IMR-90 (cell line): ENCODE measurements at regions not wholly inside any gene's neighbourhood (a gene's known extent, or its start where the extent isn't known, plus 50 kb on each side); places are given as distances from the start of the nearest gene placed in this dataset.

Experiments used
- ATAC-seq: fragments of 200-7000 bp; cut with Tn5 transposase; 2 replicates; pipeline ENCODE4 v1.9.1; 2020; ENCODE audit warnings: low read depth, mild to moderate bottlenecking, moderate library complexity
- BruUV-seq: library from RNA; stranded (reverse); fragments of 400-500 nt; replicated peaks from 2 replicates; lab custom pipeline; 2021; lab: Mats Ljungman, UMichigan
- CTCF ChIA-PET: fragments of 300-600 bp; formaldehyde crosslinking; extraction: SDS; loops from one replicate; lab custom pipeline; 2021; ENCODE audit warnings: antibody characterized with exemption; lab: Yijun Ruan, JAX
- POLR2A ChIA-PET: fragments of 300-600 bp; sonication (Branson Sonifier 250); formaldehyde crosslinking; loops from one replicate; lab custom pipeline; 2022; ENCODE audit warnings: antibody characterized with exemption; ENCODE audit not compliant: unreplicated experiment; lab: Charles Lee
- DNase-seq: peaks from one replicate; pipeline ENCODE4 v3.0.0; 2013
- H2AFZ ChIP-seq: replicated peaks from 2 replicates; pipeline ENCODE3; 2013; ENCODE audit warnings: low read length, mild to moderate bottlenecking; ENCODE audit not compliant: poor library complexity
- H2AK5ac ChIP-seq: 2 replicates; pipeline ENCODE4 v1.6.1; 2013; ENCODE audit warnings: low read depth, low read length, inconsistent platforms
- H2AK9ac ChIP-seq: replicated peaks from 2 replicates; pipeline ENCODE3; 2013; ENCODE audit warnings: mild to moderate bottlenecking, low read depth, low read length, moderate library complexity; ENCODE audit not compliant: poor library complexity
- H2BK120ac ChIP-seq: 2 replicates; pipeline ENCODE4 v1.6.1; 2013; ENCODE audit warnings: low read depth, low read length, inconsistent platforms
- H2BK15ac ChIP-seq: 3 replicates; pipeline ENCODE4 v1.6.1; 2013; ENCODE audit warnings: low read depth, low read length, inconsistent platforms
- H2BK20ac ChIP-seq: 2 replicates; pipeline ENCODE4 v1.6.1; 2013; ENCODE audit warnings: low read depth, mild to moderate bottlenecking, inconsistent platforms, low read length, moderate library complexity
- H2BK5ac ChIP-seq: 2 replicates; pipeline ENCODE4 v1.6.1; 2013; ENCODE audit warnings: mild to moderate bottlenecking, low read depth, low read length, inconsistent platforms; ENCODE audit not compliant: poor library complexity, severe bottlenecking
- H3K14ac ChIP-seq: replicated peaks from 2 replicates; pipeline ENCODE4 v1.6.1; 2013; ENCODE audit warnings: low read depth, low read length, inconsistent platforms
- H3K18ac ChIP-seq: 2 replicates; pipeline ENCODE4 v1.6.1; 2013; ENCODE audit warnings: low read depth, low read length, control low read depth
- H3K23ac ChIP-seq: 2 replicates; pipeline ENCODE4 v1.6.1; 2013; ENCODE audit warnings: low read depth, low read length, inconsistent platforms
- H3K27ac ChIP-seq: 2 replicates; pipeline ENCODE4 v1.5.1; 2013; ENCODE audit warnings: mild to moderate bottlenecking, control low read depth, low read length; ENCODE audit not compliant: insufficient read depth
- H3K27me3 ChIP-seq: 2 replicates; pipeline ENCODE4 v1.6.1; 2013; ENCODE audit warnings: low read length; ENCODE audit not compliant: control insufficient read depth, insufficient read depth
- H3K36me3 ChIP-seq: 2 replicates; pipeline ENCODE4 v1.6.1; 2013; ENCODE audit warnings: low read length, mixed read lengths; ENCODE audit not compliant: control insufficient read depth, insufficient read depth
- H3K4ac ChIP-seq: 2 replicates; pipeline ENCODE4 v1.6.1; 2013; ENCODE audit warnings: low read depth, low read length, inconsistent platforms
- H3K4me1 ChIP-seq: 2 replicates; pipeline ENCODE4 v1.6.1; 2013; ENCODE audit warnings: low read length, mixed read lengths; ENCODE audit not compliant: control insufficient read depth, insufficient read depth
- H3K4me2 ChIP-seq: 2 replicates; pipeline ENCODE4 v1.6.1; 2013; ENCODE audit warnings: low read depth, mild to moderate bottlenecking, control low read depth, low read length, moderate library complexity
- H3K4me3 ChIP-seq: 2 replicates; pipeline ENCODE4 v1.5.1; 2013; ENCODE audit warnings: low read depth, mild to moderate bottlenecking, control low read depth, low read length, moderate library complexity; ENCODE audit not compliant: insufficient read depth
- H3K56ac ChIP-seq: 2 replicates; pipeline ENCODE4 v1.6.1; 2013; ENCODE audit warnings: low read length, inconsistent platforms; ENCODE audit not compliant: insufficient read depth; ENCODE audit errors: extremely low read depth
- H3K79me1 ChIP-seq, 2 experiments: 2 replicates each; pipeline ENCODE4 v1.6.1; 2013; ENCODE audit warnings: low read length in 2 of 2, inconsistent platforms in 1 of 2, low read depth in 1 of 2
- H3K9ac ChIP-seq: 2 replicates; pipeline ENCODE4 v1.6.1; 2013; ENCODE audit warnings: low read depth, low read length, control low read depth
- H3K9me1 ChIP-seq: 2 replicates; pipeline ENCODE4 v1.6.1; 2013; ENCODE audit warnings: low read length, inconsistent platforms; ENCODE audit not compliant: insufficient read depth
- H3K9me3 ChIP-seq: 2 replicates; pipeline ENCODE4 v1.6.1; 2013; ENCODE audit warnings: low read length; ENCODE audit not compliant: control insufficient read depth, insufficient read depth
- H4K20me1 ChIP-seq: 2 replicates; pipeline ENCODE4 v1.6.1; 2013; ENCODE audit warnings: low read length, inconsistent platforms; ENCODE audit not compliant: insufficient read depth
- H4K5ac ChIP-seq: 2 replicates; pipeline ENCODE4 v1.6.1; 2013; ENCODE audit warnings: mild to moderate bottlenecking, low read depth, low read length, control low read depth
- H4K8ac ChIP-seq, 2 experiments: 2 replicates each; pipeline ENCODE4 v1.6.1; 2013; ENCODE audit warnings: low read depth in 2 of 2, low read length in 2 of 2, control low read depth in 1 of 2, inconsistent platforms in 1 of 2
- H4K91ac ChIP-seq: 2 replicates; pipeline ENCODE4 v1.6.1; 2013; ENCODE audit warnings: low read depth, low read length, inconsistent platforms; ENCODE audit not compliant: insufficient read depth
- BHLHE40 ChIP-seq: fragments of 150-350 bp; IDR thresholded peaks from 2 replicates; pipeline ENCODE4 v1.6.1; 2016; ENCODE audit warnings: mild to moderate bottlenecking, low read depth, low read length
- CEBPB ChIP-seq: IDR thresholded peaks from 2 replicates; pipeline ENCODE4 v1.6.1; 2012; ENCODE audit warnings: low read depth, low read length, improper control_type of control experiment
- ELK1 ChIP-seq: fragments of 150-350 bp; IDR thresholded peaks from 2 replicates; pipeline ENCODE4 v1.6.1; 2016; ENCODE audit warnings: low read depth, mild to moderate bottlenecking, low read length, moderate library complexity, borderline replicate concordance
- FOS ChIP-seq: fragments of 150-350 bp; IDR thresholded peaks from 2 replicates; pipeline ENCODE4 v1.6.1; 2016; ENCODE audit warnings: low read depth, low read length
- MAZ ChIP-seq: IDR thresholded peaks from 2 replicates; pipeline ENCODE4 v1.6.1; 2012; ENCODE audit warnings: low read depth, mild to moderate bottlenecking, low read length, improper control_type of control experiment, moderate library complexity, borderline replicate concordance
- MXI1 ChIP-seq: IDR thresholded peaks from 2 replicates; pipeline ENCODE4 v1.6.1; 2012; ENCODE audit warnings: low read depth, mild to moderate bottlenecking, low read length, moderate library complexity, borderline replicate concordance
- NFE2L2 ChIP-seq: fragments of 150-350 bp; IDR thresholded peaks from 2 replicates; pipeline ENCODE4 v1.6.1; 2016; ENCODE audit warnings: low read depth, mild to moderate bottlenecking, low read length
- POLR2A ChIP-seq: IDR thresholded peaks from 2 replicates; pipeline ENCODE4 v1.6.1; 2012; ENCODE audit warnings: mild to moderate bottlenecking, low read depth, low read length
- RFX5 ChIP-seq: IDR thresholded peaks from 2 replicates; pipeline ENCODE4 v1.8.0; 2012; ENCODE audit warnings: low read depth, mild to moderate bottlenecking, low read length, moderate library complexity
- SMC3 ChIP-seq: fragments of 150-350 bp; IDR thresholded peaks from 2 replicates; pipeline ENCODE4 v1.6.1; 2016; ENCODE audit warnings: low read depth, mild to moderate bottlenecking, antibody characterized with exemption, low read length, moderate library complexity
- USF2 ChIP-seq: fragments of 150-350 bp; IDR thresholded peaks from 2 replicates; pipeline ENCODE4 v1.6.1; 2017; ENCODE audit warnings: mild to moderate bottlenecking, antibody characterized with exemption, low read length, low read depth
- WGBS, 2 experiments: methylation state at CpG; one replicate each; pipeline versions ENCODE4 v1.1.5 to v1.1.7; 2013; ENCODE audit warnings: missing lambda C conversion rate in 2 of 2; ENCODE audit not compliant: insufficient read length in 1 of 2; ENCODE audit errors: extremely low coverage in 2 of 2; 5-methylcytosine and 5-hydroxymethylcytosine counted together
- dilution Hi-C: fragments of 300-500 bp; cut with HindIII; formaldehyde crosslinking; loops from one replicate; pipeline ENCODE4 v1.14.3; 2018; ENCODE audit warnings: low sequenced_read_pairs; ENCODE audit not compliant: unreplicated experiment
- in situ Hi-C: fragments of 300-500 bp; cut with MboI; formaldehyde crosslinking; loops from 3 replicates; pipeline ENCODE4 v1.14.3; 2019; ENCODE audit warnings: low sequenced_read_pairs, inconsistent platforms, mixed read lengths
- intact Hi-C: fragments of 100-400 bp; cut with micrococcal nuclease; formaldehyde crosslinking; loops from 2 replicates; pipeline ENCODE4 v1.10.0; 2022
- TF ChIP-seq, protein P1 (sequence below): conservative IDR thresholded peaks from 2 replicates; pipeline ENCODE4 v1.5.1; 2012; ENCODE audit warnings: mild to moderate bottlenecking, low read depth, low read length, improper control_type of control experiment

- intact Hi-C loops = no loop called here
- Histone ChIP-seq H4K91ac (no peak overlapping the region), H3K36me3 (no peaks in the 10 kb centered on the region), H2BK5ac (no peak overlapping the region), H3K14ac (no peak overlapping the region), H3K4me2 (no peak overlapping the region), H3K56ac (no peak overlapping the region), H4K20me1 (no peaks in the 10 kb centered on the region), H2AK9ac (no peak overlapping the region), H3K4me1 (no peaks in the 10 kb centered on the region), H3K27me3 (no peaks in the 10 kb centered on the region), H4K8ac (no peak overlapping the region), H2AK5ac (no peak overlapping the region), H3K9me1 (no peaks in the 10 kb centered on the region), H2AFZ (no peak overlapping the region), H3K79me1 (no peaks in the 10 kb centered on the region), H3K9ac (no peak overlapping the region), H2BK20ac (no peak overlapping the region), H3K23ac (no peak overlapping the region), H3K4me3 (no peak overlapping the region), H2BK120ac (no peak overlapping the region), H2BK15ac (no peak overlapping the region), H3K27ac (no peak overlapping the region), H3K4ac (no peak overlapping the region), H3K9me3 (no peaks in the 10 kb centered on the region), H4K5ac (no peak overlapping the region), H3K18ac (no peak overlapping the region)
- no peak for TF ChIP-seq FOS
- TF ChIP-seq SMC3 = no peak
- TF ChIP-seq POLR2A = no peak
- TF ChIP-seq MAZ = no peak
- no peak for TF ChIP-seq RFX5
- TF ChIP-seq ELK1 = no peak
- no peak for TF ChIP-seq NFE2L2
- TF ChIP-seq MXI1 = no peak
- TF ChIP-seq, protein P1, sequence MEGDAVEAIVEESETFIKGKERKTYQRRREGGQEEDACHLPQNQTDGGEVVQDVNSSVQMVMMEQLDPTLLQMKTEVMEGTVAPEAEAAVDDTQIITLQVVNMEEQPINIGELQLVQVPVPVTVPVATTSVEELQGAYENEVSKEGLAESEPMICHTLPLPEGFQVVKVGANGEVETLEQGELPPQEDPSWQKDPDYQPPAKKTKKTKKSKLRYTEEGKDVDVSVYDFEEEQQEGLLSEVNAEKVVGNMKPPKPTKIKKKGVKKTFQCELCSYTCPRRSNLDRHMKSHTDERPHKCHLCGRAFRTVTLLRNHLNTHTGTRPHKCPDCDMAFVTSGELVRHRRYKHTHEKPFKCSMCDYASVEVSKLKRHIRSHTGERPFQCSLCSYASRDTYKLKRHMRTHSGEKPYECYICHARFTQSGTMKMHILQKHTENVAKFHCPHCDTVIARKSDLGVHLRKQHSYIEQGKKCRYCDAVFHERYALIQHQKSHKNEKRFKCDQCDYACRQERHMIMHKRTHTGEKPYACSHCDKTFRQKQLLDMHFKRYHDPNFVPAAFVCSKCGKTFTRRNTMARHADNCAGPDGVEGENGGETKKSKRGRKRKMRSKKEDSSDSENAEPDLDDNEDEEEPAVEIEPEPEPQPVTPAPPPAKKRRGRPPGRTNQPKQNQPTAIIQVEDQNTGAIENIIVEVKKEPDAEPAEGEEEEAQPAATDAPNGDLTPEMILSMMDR = no peak
- TF ChIP-seq BHLHE40 = no peak
- TF ChIP-seq USF2 = no peak
- no peak for TF ChIP-seq CEBPB
- dilution Hi-C loops = no loop called here
- BruUV-seq = no TSS peak
- in situ Hi-C loops = no loop called here
- ATAC-seq (no peak), DNase-seq (no peak)
- ChIA-PET POLR2A (no interaction called here), CTCF (no interaction called here)
- WGBS, 2 experiments = 20% methylated on average over 1 of the region's 1 CpG; no CpG with 5 or more reads in 1 of the 2 experiments
These were observed 362.3 kb downstream of the FIGN start for GRCh38 chr2:163373496-163373895.
